Urothelium cell line (cell line): ENCODE measurements at regions not wholly inside any gene's neighbourhood (a gene's known extent, or its start where the extent isn't known, plus 50 kb on each side); places are given as distances from the start of the nearest gene placed in this dataset.

Source experiments
- DNase-seq: peaks from one replicate; pipeline ENCODE4 v3.0.0; 2011; ENCODE audit warnings: low spot score, mixed read lengths
- FAIRE-seq: peaks from 2 replicates; lab custom pipeline; 2011; peaks lifted over from hg19 to GRCh38; lab: Jason Lieb, UNC

- DNase-seq, result no peak
- no peak for FAIRE-seq
Observed at GRCh38 chr11:80842246-80842645, 1401.4 kb upstream of the TENM4 start.

- no peak for FAIRE-seq
Observed at GRCh38 chr11:80841675-80842074, 1400.8 kb upstream of the TENM4 start.

GRCh38 chr11:80838153-80838552 lies 1397.3 kb upstream of the TENM4 start:
- DNase-seq (no peak), FAIRE-seq (no peak)

More at GRCh38 chr11:80841675-80842074, 1400.8 kb upstream of the TENM4 start:
- DNase-seq, result no peak

DNA sequence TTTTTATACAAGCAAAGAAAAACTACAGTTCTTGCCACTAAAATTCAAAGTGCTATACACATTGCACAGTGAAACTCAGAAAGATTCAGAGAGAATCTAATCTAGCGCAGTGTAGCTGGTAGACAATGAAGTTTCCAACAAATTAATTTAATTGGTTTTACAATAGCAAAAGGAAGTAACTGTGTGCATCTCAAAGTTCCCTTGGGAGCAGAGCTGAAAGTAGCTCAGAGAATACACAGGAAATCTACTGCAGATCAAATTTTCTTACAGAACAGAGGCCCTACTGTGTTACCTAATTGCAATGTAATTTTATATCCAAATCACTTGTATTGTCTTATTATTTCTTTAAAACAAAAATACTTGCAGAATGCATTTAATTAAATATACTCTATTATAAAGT lies 1396.2 kb upstream of the TENM4 start:
- no peak for FAIRE-seq
- no peak for DNase-seq

- peak; percentile 34 for DNase-seq
- no peak for FAIRE-seq
Observed at GRCh38 chr11:80831374-80831773, 1390.5 kb upstream of the TENM4 start.

- DNase-seq (no peak), FAIRE-seq (no peak)
Observed at GRCh38 chr11:80827781-80828180, 1387.0 kb upstream of the TENM4 start.

DNA sequence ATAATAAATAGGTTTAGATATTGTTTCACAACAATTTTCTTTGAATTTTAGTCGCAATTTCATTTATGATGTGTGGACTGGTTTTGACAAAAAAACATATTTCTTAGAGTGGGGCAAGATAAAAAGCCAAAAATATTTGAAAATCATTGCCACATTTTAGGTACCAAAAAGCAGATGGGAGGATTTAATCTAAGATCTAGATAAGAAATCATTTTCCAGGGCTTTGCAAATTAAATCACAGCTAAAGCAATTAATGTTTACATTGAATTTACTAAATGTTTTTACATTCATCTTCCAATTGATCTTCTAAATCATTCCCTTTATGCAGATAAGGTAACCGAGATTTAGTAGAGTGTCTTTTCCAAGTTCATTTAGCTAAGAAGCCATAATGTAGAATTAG lies 1386.0 kb upstream of the TENM4 start:
- DNase-seq (no peak), FAIRE-seq (no peak)

- no peak for DNase-seq
- no peak for FAIRE-seq
Observed at GRCh38 chr11:80822308-80822707, 1381.5 kb upstream of the TENM4 start.

DNA sequence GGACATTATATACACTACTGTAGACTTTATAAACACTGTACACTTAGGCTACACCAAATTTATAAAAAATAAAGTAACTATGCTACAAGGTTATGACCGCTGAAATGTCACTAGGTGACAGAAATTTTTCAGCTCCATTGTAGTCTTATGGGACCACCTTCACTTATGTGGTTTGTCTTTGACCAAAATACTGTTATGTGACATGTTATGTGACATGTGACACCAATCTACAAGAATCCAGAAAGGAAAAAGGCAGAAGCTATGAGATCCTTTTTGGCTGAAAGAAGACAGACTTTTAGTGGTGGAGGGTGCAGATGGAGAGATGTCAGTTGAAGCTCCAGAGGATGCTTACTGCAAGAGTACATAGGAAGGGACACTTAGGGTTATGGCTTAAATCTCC lies 1378.4 kb upstream of the TENM4 start:
- DNase-seq (no peak), FAIRE-seq (no peak)

GRCh38 chr11:80816966-80817365 lies 1376.1 kb upstream of the TENM4 start:
- no peak for FAIRE-seq
- DNase-seq, result no peak

- FAIRE-seq (no peak), DNase-seq (no peak)
Observed at GRCh38 chr11:80816454-80816847, 1375.6 kb upstream of the TENM4 start.

GRCh38 chr11:80815752-80816453 lies 1375.1 kb upstream of the TENM4 start:
- DNase-seq (no peak), FAIRE-seq (no peak)

DNA sequence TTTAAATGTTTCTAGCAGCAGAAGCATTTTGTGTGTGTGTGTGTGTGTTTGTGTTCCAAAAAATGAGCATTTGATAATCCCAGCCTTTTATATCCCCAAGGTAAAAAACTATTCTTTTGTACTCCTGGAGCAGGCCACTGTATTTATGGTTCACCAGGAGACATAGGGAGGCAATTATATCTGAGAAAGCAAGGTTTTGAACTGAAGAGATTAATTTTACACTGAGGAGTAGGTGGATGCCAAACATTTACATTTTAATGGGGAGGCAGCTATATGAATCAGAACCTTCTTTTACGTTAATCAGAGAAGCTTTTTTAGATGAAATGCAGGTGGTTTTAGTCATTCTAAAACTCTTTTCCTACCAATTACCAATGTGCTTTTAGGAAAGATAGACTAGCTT lies 1374.0 kb upstream of the TENM4 start:
- FAIRE-seq, result no peak
- DNase-seq, result no peak

DNA sequence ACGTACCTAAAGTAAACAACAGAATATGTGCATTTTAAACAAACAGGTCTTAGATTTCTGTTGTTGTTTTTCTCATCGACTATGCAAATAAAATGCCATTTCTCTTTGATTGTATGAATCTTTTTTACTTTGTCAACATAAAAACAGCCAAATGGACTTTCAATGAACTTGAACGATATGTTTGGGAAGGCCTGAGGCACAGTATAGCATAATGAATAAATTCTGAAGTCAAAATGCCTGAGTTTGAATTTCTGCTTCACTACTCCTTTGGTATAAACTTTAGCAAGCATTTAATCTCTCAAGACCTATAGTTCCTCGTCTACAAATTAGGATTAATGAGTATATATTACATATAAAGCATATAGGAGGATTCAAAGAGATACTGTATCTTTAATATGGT lies 1369.9 kb upstream of the TENM4 start:
- DNase-seq (no peak), FAIRE-seq (no peak)

DNA sequence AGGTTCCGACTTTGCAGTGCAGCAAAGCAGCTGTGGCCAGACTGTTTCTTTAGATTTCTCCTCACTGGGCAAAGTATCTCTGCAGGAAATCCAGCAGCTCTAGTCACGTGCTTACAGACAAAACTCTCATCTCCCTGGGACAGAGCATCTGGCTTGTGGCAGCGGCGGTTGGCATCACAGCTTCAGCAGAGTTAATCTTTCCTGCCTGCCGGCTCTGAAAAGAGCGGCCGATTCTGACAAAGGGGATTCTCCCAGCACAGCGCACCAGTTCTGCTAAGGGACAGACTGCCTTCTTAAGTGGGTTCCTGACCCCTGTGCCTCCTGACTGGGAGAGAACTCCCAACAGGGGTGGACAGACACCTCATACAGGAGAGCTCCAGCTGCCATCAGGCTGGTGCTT lies 1357.3 kb upstream of the TENM4 start:
- FAIRE-seq, result no peak
- no peak for DNase-seq

- DNase-seq (no peak), FAIRE-seq (no peak)
Observed at GRCh38 chr11:80783561-80783960, 1342.7 kb upstream of the TENM4 start.

DNA sequence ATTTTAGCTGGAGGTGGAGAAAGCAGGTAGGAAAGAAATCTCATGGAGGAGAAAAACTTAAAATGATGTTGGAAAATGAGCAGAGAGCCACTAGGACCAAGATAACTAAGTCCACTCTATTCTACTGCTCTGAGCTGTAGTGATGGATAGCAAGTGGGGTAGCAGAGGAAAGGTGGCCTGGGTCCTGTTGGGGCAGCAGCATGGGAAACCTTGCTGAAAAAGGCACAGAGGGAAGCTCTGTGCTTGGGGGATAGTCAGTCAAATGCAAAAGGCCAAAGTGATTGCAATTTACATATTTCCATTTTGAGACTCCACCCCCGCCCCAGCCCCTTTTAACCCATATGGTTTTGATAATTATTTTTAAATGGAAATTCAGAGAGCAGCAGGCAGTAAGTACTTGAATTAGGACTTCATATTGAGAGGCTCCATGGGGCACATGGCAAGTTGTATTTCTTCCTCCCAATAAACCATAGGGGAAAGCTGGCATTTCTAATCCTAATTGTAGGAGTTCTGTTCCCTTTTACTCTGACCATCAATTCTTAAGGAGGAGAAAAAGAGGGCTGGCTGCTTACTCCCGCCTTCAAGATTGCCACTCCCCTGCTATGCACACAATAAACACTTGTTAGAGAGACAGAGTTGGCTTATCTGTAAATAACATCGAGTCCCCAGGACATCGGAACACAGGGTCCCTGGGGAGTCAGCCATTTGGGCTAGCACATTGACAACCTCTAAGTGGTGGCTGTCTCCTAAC lies 1341.5 kb upstream of the TENM4 start:
- FAIRE-seq, result no peak
- no peak for DNase-seq

DNA sequence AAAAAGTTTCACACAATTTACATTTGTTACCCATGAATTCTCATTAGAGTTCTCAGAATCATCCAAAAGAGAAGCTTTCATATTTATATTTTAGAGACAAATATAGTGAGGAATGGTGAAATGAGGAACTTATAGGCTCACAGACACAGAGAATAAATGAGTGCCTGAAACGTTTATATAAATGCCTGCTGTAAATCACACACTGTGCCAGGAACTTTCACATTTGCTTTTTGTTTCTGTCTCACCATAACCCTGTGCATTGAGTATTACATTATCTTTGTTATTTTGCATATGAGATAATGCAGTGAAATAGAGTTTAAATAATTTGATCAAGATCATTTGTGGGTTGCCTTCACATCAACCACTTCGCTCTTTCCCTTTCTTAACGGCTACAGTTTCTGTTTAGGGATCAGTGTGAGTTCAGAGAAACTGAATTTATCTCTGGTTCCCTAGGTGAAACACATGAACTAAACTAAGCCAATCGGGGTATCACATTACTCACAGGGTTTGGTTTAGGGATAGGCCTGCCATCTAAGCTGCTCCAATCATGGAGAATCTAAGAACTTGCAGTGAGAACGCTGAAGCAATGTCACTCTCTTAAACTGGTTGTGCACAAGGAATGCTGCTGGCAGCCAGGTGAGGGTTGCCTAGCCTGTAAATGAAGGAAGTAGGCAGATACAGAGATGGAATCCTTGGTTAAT lies 1339.2 kb upstream of the TENM4 start:
- FAIRE-seq, result peak; percentile 65
- no peak for DNase-seq

- no peak for DNase-seq
- no peak for FAIRE-seq
Observed at GRCh38 chr11:80778941-80779340, 1338.1 kb upstream of the TENM4 start.

GRCh38 chr11:80778432-80778831 lies 1337.6 kb upstream of the TENM4 start:
- DNase-seq (no peak), FAIRE-seq (no peak)

DNA sequence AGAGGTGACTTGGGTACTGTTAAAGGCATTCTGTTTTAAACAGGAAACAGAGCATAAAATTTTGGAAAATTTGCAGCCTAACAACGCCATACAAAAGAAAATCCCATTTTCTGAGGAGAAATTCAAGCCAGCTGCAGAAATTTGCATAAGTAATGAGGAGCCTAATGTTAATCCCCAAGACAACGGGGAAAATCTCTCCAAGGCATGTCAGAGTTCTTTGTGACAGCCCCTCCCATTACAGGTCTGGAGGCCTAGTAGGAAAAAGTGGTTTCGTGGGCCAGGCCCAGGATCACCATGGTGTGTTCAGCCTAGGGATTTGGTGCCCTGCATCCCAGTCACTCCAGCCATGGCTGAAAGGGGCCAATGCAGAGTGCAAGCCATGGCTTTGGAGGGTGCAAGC lies 1333.1 kb upstream of the TENM4 start:
- DNase-seq (no peak), FAIRE-seq (no peak)

- DNase-seq (no peak), FAIRE-seq (no peak)
Observed at GRCh38 chr11:80771017-80771416, 1330.2 kb upstream of the TENM4 start.
